ENCODE measurements at regions not wholly inside any gene's neighbourhood (a gene's known extent, or its start where the extent isn't known, plus 50 kb on each side); places are given as distances from the start of the nearest gene placed in this dataset.

- TF ChIP-seq EZH2 (optimal IDR thresholded peaks at IDR 0.05; ENCODE audit: low read depth, low read length) (no peak), CTCF (IDR thresholded peaks at IDR 0.05; ENCODE audit: low read length) (no peak)
Observed at GRCh38 chr19:20453425-20453935, 112.1 kb downstream of the ZNF737 start.

Data from MM.1S (cell line).